Mesenteric fat pad (tissue), 1 donor: ENCODE measurements at regions not wholly inside any gene's neighbourhood (a gene's known extent, or its start where the extent isn't known, plus 50 kb on each side); places are given as distances from the start of the nearest gene placed in this dataset.
"Not testable (repeated sequence)": the region's sequence is repeated elsewhere in the genome, so short reads cannot be mapped to it uniquely, and the experiment has no call there.

Experiments
- DNase-seq: peaks from one replicate; pipeline ENCODE4 v3.0.0-alpha.2; 2020; ENCODE audit warnings: low spot score
- donor health status: DM: yes; HTN: yes; CAD: no.

GRCh38 chr2:129165006-129165405, 814.5 kb upstream of the RAB6C start:
- DNase-seq = no peak

- DNase-seq = no peak
Measured at GRCh38 chr2:129167456-129167855, 812.0 kb upstream of the RAB6C start.

GRCh38 chr2:129170570-129170969, 808.9 kb upstream of the RAB6C start:
- DNase-seq = no peak

- no peak for DNase-seq
Measured at GRCh38 chr2:129174143-129174542, 805.3 kb upstream of the RAB6C start.

GRCh38 chr2:129175051-129175450, 804.4 kb upstream of the RAB6C start:
- no peak for DNase-seq

- no peak for DNase-seq
Measured at GRCh38 chr2:129176375-129176774, 803.1 kb upstream of the RAB6C start.

- no peak for DNase-seq
Measured at GRCh38 chr2:129178356-129178755, 801.1 kb upstream of the RAB6C start.

GRCh38 chr2:129179199-129179598, 800.3 kb upstream of the RAB6C start:
- no peak for DNase-seq

GRCh38 chr2:129180124-129180716, 799.2 kb upstream of the RAB6C start:
- DNase-seq = no peak

GRCh38 chr2:129181433-129181832, 798.0 kb upstream of the RAB6C start:
- no peak for DNase-seq

GRCh38 chr2:129181963-129182362, 797.5 kb upstream of the RAB6C start:
- DNase-seq = no peak

- DNase-seq = no peak
Measured at GRCh38 chr2:129187343-129187742, 792.1 kb upstream of the RAB6C start.

GRCh38 chr2:129188451-129188850, 791.0 kb upstream of the RAB6C start:
- peak; percentile 57 for DNase-seq

GRCh38 chr2:129189617-129190319, 789.7 kb upstream of the RAB6C start:
- no peak for DNase-seq

GRCh38 chr2:129190494-129190893, 789.0 kb upstream of the RAB6C start:
- DNase-seq = no peak

GRCh38 chr2:129191530-129191929, 787.9 kb upstream of the RAB6C start:
- DNase-seq = no peak

- peak; percentile 75 for DNase-seq
Measured at GRCh38 chr2:129192117-129192516, 787.3 kb upstream of the RAB6C start.

- peak; percentile 65 for DNase-seq
Measured at GRCh38 chr2:129192841-129193253, 786.6 kb upstream of the RAB6C start.

GRCh38 chr2:129193961-129194360, 785.5 kb upstream of the RAB6C start:
- DNase-seq = no peak

GRCh38 chr2:129199501-129199900, 780.0 kb upstream of the RAB6C start:
- DNase-seq = no peak

- DNase-seq = no peak
Measured at GRCh38 chr2:129201696-129202095, 777.8 kb upstream of the RAB6C start.

GRCh38 chr2:129203331-129203730, 776.1 kb upstream of the RAB6C start:
- no peak for DNase-seq

- DNase-seq = not testable (repeated sequence)
Measured at GRCh38 chr2:129204581-129204980, 774.9 kb upstream of the RAB6C start.
